Upper lobe of left lung (tissue), 4 donors: ENCODE measurements at regions not wholly inside any gene's neighbourhood (a gene's known extent, or its start where the extent isn't known, plus 50 kb on each side); places are given as distances from the start of the nearest gene placed in this dataset.

Experiments
- CTCF ChIP-seq, 6 experiments: fragments of 450-650 bp in 4 of 6; fragments of 200-600 bp in 2 of 6; sonication (generic) in 2 of 6; IDR thresholded peaks; one replicate each; pipeline ENCODE4 v1.5.1; 2016 to 2019; ENCODE audit warnings: antibody characterized with exemption in 6 of 6
- EP300 ChIP-seq, 4 donors: sonication (generic); formaldehyde crosslinking; IDR thresholded peaks; one replicate each; pipeline ENCODE4 v1.5.1; 2017; ENCODE audit warnings: antibody characterized with exemption in 4 of 4, control low read depth in 2 of 4
- POLR2AphosphoS5 ChIP-seq, 2 donors: sonication (generic); formaldehyde crosslinking; IDR thresholded peaks; one replicate each; pipeline ENCODE4 v1.5.1; 2017; ENCODE audit warnings: antibody characterized with exemption in 2 of 2

GRCh38 chr17:14910916-14911315 lies 354.2 kb downstream of the PMP22 start:
- TF ChIP-seq POLR2AphosphoS5 (IDR thresholded peaks at IDR 0.05) (no peak), CTCF (IDR thresholded peaks at IDR 0.05) (no peak), EP300 (IDR thresholded peaks at IDR 0.05) (no peak)
